HepG2 (cell line): ENCODE measurements at regions not wholly inside any gene's neighbourhood (a gene's known extent, or its start where the extent isn't known, plus 50 kb on each side); places are given as distances from the start of the nearest gene placed in this dataset.

Experiments used
- ATAC-seq: fragments of 200-7000 bp; cut with Tn5 transposase; 3 replicates; pipeline ENCODE4 v1.9.1; 2020; ENCODE audit warnings: mild to moderate bottlenecking, moderate library complexity
- BruUV-seq: library from RNA; stranded (reverse); fragments of 400-500 nt; replicated peaks from 2 replicates; lab custom pipeline; 2021; lab: Mats Ljungman, UMichigan
- CTCF ChIA-PET: fragments of 300-600 bp; formaldehyde crosslinking; extraction: SDS; loops from one replicate; lab custom pipeline; 2021; ENCODE audit warnings: low total read pairs, inconsistent platforms, low intra/inter-chr PET ratio; lab: Yijun Ruan, JAX
- POLR2A ChIA-PET: fragments of 350-600 bp; sonication (Branson Sonifier 250); formaldehyde crosslinking; loops from one replicate; lab custom pipeline; 2020; ENCODE audit warnings: antibody characterized with exemption, inconsistent platforms; lab: Yijun Ruan, JAX
- DNase-seq: peaks from one replicate; pipeline ENCODE4 v3.0.0-alpha.2; 2015; ENCODE audit warnings: low spot score
- FAIRE-seq: peaks from 3 replicates; lab custom pipeline; 2011; peaks lifted over from hg19 to GRCh38; lab: Jason Lieb, UNC
- H2AFZ ChIP-seq: one replicate; pipeline ENCODE4 v1.6.1; 2011; ENCODE audit warnings: low read length, inconsistent platforms
- H3K27ac ChIP-seq: fragments of 300-600 bp; 3 replicates; pipeline ENCODE4 v1.8.0; 2011; ENCODE audit warnings: mixed run types, mild to moderate bottlenecking, mixed read lengths, low read length, inconsistent platforms; ENCODE audit not compliant: insufficient read depth; ENCODE audit errors: extremely low read length
- H3K27me3 ChIP-seq, 2 experiments: fragments of 200-600 bp in 1 of 2; 2 replicates in 1 of 2; 3 replicates in 1 of 2; pipeline versions ENCODE4 v1.6.0 to v1.8.0; 2011; ENCODE audit warnings: low read length in 2 of 2, mild to moderate bottlenecking in 2 of 2, moderate library complexity in 2 of 2, inconsistent platforms in 1 of 2; ENCODE audit not compliant: insufficient read depth in 2 of 2, control insufficient read depth in 1 of 2
- H3K36me3 ChIP-seq, 2 experiments: fragments of 200-600 bp in 1 of 2; replicated peaks in 1 of 2; 2 replicates in 1 of 2; 3 replicates in 1 of 2; pipeline versions ENCODE4 v1.5.1 to v1.8.0; 2011; ENCODE audit warnings: low read length in 2 of 2, inconsistent platforms in 1 of 2; ENCODE audit not compliant: insufficient read depth in 2 of 2, control insufficient read depth in 1 of 2
- H3K4me1 ChIP-seq: 2 replicates; pipeline ENCODE4 v1.5.1; 2012; ENCODE audit warnings: low read length, inconsistent platforms; ENCODE audit not compliant: insufficient read depth
- H3K4me2 ChIP-seq: 2 replicates; pipeline ENCODE4 v1.6.0; 2011; ENCODE audit warnings: low read depth, low read length, inconsistent platforms
- H3K4me3 ChIP-seq, 3 experiments: fragments of 200-600 bp in 1 of 3; sonication (generic), shearing (Covaris generic) in 1 of 3; replicated peaks in 1 of 3; 2 replicates each; pipeline ENCODE4 v1.5.1; 2011 to 2016; ENCODE audit warnings: low read length in 3 of 3, inconsistent platforms in 2 of 3, low read depth in 2 of 3, mild to moderate bottlenecking in 2 of 3, control low read depth in 1 of 3, mixed read lengths in 1 of 3; ENCODE audit not compliant: insufficient read depth in 1 of 3
- H3K79me2 ChIP-seq: one replicate; pipeline ENCODE4 v1.6.1; 2011; ENCODE audit warnings: low read length, inconsistent platforms; ENCODE audit not compliant: insufficient read depth
- H3K9ac ChIP-seq: 2 replicates; pipeline ENCODE4 v1.6.0; 2011; ENCODE audit warnings: mild to moderate bottlenecking, low read depth, low read length, inconsistent platforms; ENCODE audit not compliant: insufficient read depth
- H3K9me3 ChIP-seq: 2 replicates; pipeline ENCODE4 v1.5.1; 2012; ENCODE audit warnings: mild to moderate bottlenecking, low read length
- H4K20me1 ChIP-seq: 2 replicates; pipeline ENCODE4 v1.6.0; 2011; ENCODE audit warnings: inconsistent platforms, mild to moderate bottlenecking, low read length, moderate library complexity; ENCODE audit not compliant: insufficient read depth
- CCAR2 ChIP-seq: fragments of 200-400 bp; formaldehyde crosslinking; optimal IDR thresholded peaks from 2 replicates; pipeline ENCODE3; 2018; ENCODE audit warnings: low read depth, mild to moderate bottlenecking, low read length, moderate library complexity
- GATAD2A ChIP-seq: IDR thresholded peaks from 2 replicates; pipeline ENCODE4 v1.6.1; 2016
- HNRNPH1 ChIP-seq: fragments of 200-400 bp; formaldehyde crosslinking; optimal IDR thresholded peaks from 2 replicates; pipeline ENCODE3; 2017; ENCODE audit warnings: mild to moderate bottlenecking, low read depth, low read length
- KDM5B ChIP-seq: sonication (generic); formaldehyde crosslinking; IDR thresholded peaks from 2 replicates; pipeline ENCODE4 v1.4.0; 2020; ENCODE audit warnings: missing genetic modification reagents, mild to moderate bottlenecking, borderline replicate concordance
- MED13 ChIP-seq: sonication (generic); formaldehyde crosslinking; IDR thresholded peaks from 2 replicates; pipeline ENCODE4 v1.5.0; 2020; ENCODE audit warnings: missing genetic modification reagents
- PBX2 ChIP-seq: IDR thresholded peaks from 2 replicates; pipeline ENCODE4 v1.6.1; 2016; ENCODE audit warnings: control low read depth
- TARDBP ChIP-seq: sonication (generic); formaldehyde crosslinking; IDR thresholded peaks from 2 replicates; pipeline ENCODE4 v1.8.0; 2022; ENCODE audit warnings: mild to moderate bottlenecking, missing genetic modification reagents
- TBP ChIP-seq: sonication (generic); formaldehyde crosslinking; IDR thresholded peaks from 2 replicates; pipeline ENCODE4 v1.5.0; 2020; ENCODE audit warnings: missing genetic modification reagents
- ZC3H13 ChIP-seq: sonication (generic); formaldehyde crosslinking; IDR thresholded peaks from 2 replicates; pipeline ENCODE4 v1.8.1; 2023; ENCODE audit warnings: mild to moderate bottlenecking, missing genetic modification reagents, moderate library complexity
- ZNF331 ChIP-seq: sonication (generic); formaldehyde crosslinking; IDR thresholded peaks from 2 replicates; pipeline ENCODE4 v1.4.0; 2020; ENCODE audit warnings: missing genetic modification reagents
- ZNF484 ChIP-seq: sonication (generic); formaldehyde crosslinking; IDR thresholded peaks from 2 replicates; pipeline ENCODE4 v1.5.1; 2020; ENCODE audit warnings: mild to moderate bottlenecking, low read depth, missing genetic modification reagents, borderline replicate concordance
- ZNF781 ChIP-seq: sonication (generic); formaldehyde crosslinking; IDR thresholded peaks from 2 replicates; pipeline ENCODE4 v1.5.1; 2020; ENCODE audit warnings: borderline replicate concordance, mild to moderate bottlenecking, missing genetic modification reagents; ENCODE audit errors: not compliant biosample characterization
- ZSCAN9 ChIP-seq: IDR thresholded peaks from 2 replicates; pipeline ENCODE4 v1.6.1; 2016; ENCODE audit warnings: borderline replicate concordance
- WGBS: methylation state at CpG from one replicate; pipeline ENCODE4 v1.1.6; 2017; ENCODE audit warnings: low lambda C conversion rate; 5-methylcytosine and 5-hydroxymethylcytosine counted together
- in situ Hi-C: cut with HindIII; loops from 2 replicates; pipeline ENCODE4 v1.10.0; 2017; ENCODE audit warnings: low pct_unique_long_range_greater_than_20kb; ENCODE audit not compliant: extremely low pct_ligation_motif_present
- intact Hi-C: fragments of 100-400 bp; cut with micrococcal nuclease; formaldehyde crosslinking; loops from one replicate; pipeline ENCODE4 v1.10.0; 2022; ENCODE audit not compliant: unreplicated experiment
- TF ChIP-seq, protein P1 (sequence below): sonication (generic); formaldehyde crosslinking; IDR thresholded peaks from 2 replicates; pipeline ENCODE4 v1.5.0; 2020; ENCODE audit warnings: missing genetic modification reagents, mild to moderate bottlenecking, borderline replicate concordance
- TF ChIP-seq, protein P2 (sequence below): sonication (generic); formaldehyde crosslinking; IDR thresholded peaks from 2 replicates; pipeline ENCODE4 v1.5.0; 2020; ENCODE audit warnings: mild to moderate bottlenecking, missing genetic modification reagents

DNA sequence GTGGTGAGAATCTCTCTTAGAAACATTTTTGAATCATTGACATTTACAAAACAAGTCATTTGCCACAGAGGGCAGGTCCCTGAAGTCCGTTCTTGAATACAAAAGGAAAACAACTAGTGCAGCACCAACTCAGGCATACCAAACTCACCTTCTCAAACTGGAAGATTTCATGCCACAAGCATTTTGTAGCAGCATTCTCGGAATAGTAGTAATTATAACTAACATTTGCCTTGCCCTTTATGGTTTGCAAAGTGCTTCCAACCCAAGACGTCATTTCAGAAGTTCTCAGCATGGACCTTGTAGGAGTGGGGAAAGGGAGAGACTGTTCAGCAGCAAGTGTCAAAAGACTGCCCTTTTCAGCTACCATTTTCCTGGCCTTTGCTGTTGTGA is 344.6 kb downstream of the RFC3 start:
- no peak overlapping the region for H3K4me3 ChIP-seq
- H3K9me3 ChIP-seq = no peaks in the 10 kb centered on the region
- no peaks in the 10 kb centered on the region for H3K79me2 ChIP-seq
- POLR2A ChIA-PET = no interaction called here
- no peak overlapping the region for H3K9ac ChIP-seq
- DNase-seq (no peak), ATAC-seq (no peak), FAIRE-seq (no peak)
- BruUV-seq = no TSS peak
- intact Hi-C loops = no loop called here
- H3K4me2 ChIP-seq = no peak overlapping the region
- in situ Hi-C loops = no loop called here
- TF ChIP-seq TBP (CRISPR knock-in tag) = no peak
- TF ChIP-seq, protein P1, sequence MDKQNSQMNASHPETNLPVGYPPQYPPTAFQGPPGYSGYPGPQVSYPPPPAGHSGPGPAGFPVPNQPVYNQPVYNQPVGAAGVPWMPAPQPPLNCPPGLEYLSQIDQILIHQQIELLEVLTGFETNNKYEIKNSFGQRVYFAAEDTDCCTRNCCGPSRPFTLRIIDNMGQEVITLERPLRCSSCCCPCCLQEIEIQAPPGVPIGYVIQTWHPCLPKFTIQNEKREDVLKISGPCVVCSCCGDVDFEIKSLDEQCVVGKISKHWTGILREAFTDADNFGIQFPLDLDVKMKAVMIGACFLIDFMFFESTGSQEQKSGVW = no peak
- no peak for TF ChIP-seq ZNF331 (CRISPR knock-in tag)
- no peak for TF ChIP-seq ZC3H13 (CRISPR knock-in tag)
- no peak for TF ChIP-seq KDM5B
- no peak for TF ChIP-seq HNRNPH1
- TF ChIP-seq, protein P2, sequence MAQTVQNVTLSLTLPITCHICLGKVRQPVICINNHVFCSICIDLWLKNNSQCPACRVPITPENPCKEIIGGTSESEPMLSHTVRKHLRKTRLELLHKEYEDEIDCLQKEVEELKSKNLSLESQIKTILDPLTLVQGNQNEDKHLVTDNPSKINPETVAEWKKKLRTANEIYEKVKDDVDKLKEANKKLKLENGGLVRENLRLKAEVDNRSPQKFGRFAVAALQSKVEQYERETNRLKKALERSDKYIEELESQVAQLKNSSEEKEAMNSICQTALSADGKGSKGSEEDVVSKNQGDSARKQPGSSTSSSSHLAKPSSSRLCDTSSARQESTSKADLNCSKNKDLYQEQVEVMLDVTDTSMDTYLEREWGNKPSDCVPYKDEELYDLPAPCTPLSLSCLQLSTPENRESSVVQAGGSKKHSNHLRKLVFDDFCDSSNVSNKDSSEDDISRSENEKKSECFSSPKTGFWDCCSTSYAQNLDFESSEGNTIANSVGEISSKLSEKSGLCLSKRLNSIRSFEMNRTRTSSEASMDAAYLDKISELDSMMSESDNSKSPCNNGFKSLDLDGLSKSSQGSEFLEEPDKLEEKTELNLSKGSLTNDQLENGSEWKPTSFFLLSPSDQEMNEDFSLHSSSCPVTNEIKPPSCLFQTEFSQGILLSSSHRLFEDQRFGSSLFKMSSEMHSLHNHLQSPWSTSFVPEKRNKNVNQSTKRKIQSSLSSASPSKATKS = no peak
- TF ChIP-seq CCAR2 = no peak
- no peak for TF ChIP-seq ZNF781
- no peak for TF ChIP-seq ZSCAN9
- no peak for TF ChIP-seq ZNF484
- no peak for TF ChIP-seq GATAD2A (CRISPR knock-in tag)
- no peak for TF ChIP-seq TARDBP (CRISPR knock-in tag)
- TF ChIP-seq MED13 (CRISPR knock-in tag) = no peak
- TF ChIP-seq PBX2 (CRISPR knock-in tag) = no peak
- TF ChIP-seq, all 625 proteins: peak for 0
- Histone ChIP-seq H3K27ac (no peak overlapping the region), H3K27me3 (no peaks in the 10 kb centered on the region), H3K4me1 (peaks cover 9% of the 10 kb centered on the region), H2AFZ (no peak overlapping the region), H3K36me3 (no peaks in the 10 kb centered on the region), H4K20me1 (no peaks in the 10 kb centered on the region)
- WGBS = 27% methylated on average over 3 of the region's 3 CpGs
- CTCF ChIA-PET = no interaction called here
